ENCODE measurements at regions not wholly inside any gene's neighbourhood (a gene's known extent, or its start where the extent isn't known, plus 50 kb on each side); places are given as distances from the start of the nearest gene placed in this dataset.

- TF ChIP-seq CTCF (IDR thresholded peaks at IDR 0.05; ENCODE audit: insufficient read depth, low read length) (no peak), REST (IDR thresholded peaks at IDR 0.05; ENCODE audit: insufficient replicate concordance, low read depth) (no peak), GABPA (IDR thresholded peaks at IDR 0.05; ENCODE audit: low read depth) (no peak), POLR2AphosphoS5 (IDR thresholded peaks at IDR 0.05; ENCODE audit: low read depth) (no peak), SPI1 (IDR thresholded peaks at IDR 0.05; ENCODE audit: borderline replicate concordance, low read depth) (no peak)
These were observed 168.4 kb upstream of the NR3C1 start for GRCh38 chr5:143571642-143572624.

All from HL-60 (cell line).